NCI-H446 treated with DMSO at 0.1 percent for 48 hours (cell line): ENCODE measurements at regions not wholly inside any gene's neighbourhood (a gene's known extent, or its start where the extent isn't known, plus 50 kb on each side); places are given as distances from the start of the nearest gene placed in this dataset.
"Not testable (repeated sequence)": the region's sequence is repeated elsewhere in the genome, so short reads cannot be mapped to it uniquely, and the experiment has no call there.

Experiments used
- DNase-seq: peaks from one replicate; lab custom pipeline; 2025; lab: John Stamatoyannopoulos, UW

GRCh38 chr9:79021084-79021483 is 550.7 kb upstream of the TLE4 start:
- DNase-seq: no peak

DNA sequence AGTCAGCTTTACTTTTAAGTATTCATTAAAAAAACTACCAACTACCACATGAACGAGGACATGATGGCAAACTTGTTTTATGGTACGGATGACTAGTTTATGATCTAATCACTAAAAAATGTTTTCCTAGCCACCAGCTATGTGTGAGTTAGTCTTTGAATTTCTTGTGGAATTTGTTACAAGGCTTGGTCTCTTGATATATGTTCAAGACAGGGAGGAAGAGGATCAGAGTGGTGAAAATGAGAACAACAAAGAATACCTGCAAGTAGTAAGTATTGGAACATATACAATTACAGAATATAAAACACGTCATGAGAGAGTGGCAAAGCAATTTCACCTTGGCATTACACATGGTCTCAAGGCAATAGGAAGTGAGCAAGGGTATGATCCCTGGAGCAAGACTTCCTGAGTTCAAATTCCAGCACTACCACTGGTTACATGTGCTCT is 548.6 kb upstream of the TLE4 start:
- no peak for DNase-seq

- no peak for DNase-seq
Measured at GRCh38 chr9:79026316-79026715, 545.4 kb upstream of the TLE4 start.

GRCh38 chr9:79028101-79028500 is 543.7 kb upstream of the TLE4 start:
- no peak for DNase-seq

DNA sequence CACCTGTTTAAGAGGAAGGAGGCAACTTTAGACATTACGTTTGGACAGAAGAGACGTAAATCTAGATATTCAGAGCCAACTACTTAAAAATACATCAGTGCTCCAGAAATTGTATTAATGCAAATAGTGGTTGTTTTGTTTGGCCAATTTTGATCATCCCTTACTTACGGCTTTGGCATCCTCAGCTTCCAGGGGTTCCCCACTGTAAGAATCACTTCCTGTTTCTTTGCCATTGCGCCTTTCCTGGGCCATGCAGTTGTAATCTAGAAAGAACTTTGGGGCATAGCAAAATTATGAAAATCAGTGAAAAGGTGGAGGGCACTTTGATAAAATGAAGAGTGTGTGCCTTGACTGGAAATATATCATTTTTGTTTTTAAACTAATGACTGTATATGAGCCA is 537.2 kb upstream of the TLE4 start:
- DNase-seq: no peak

- no peak for DNase-seq
Measured at GRCh38 chr9:79037338-79037737, 534.4 kb upstream of the TLE4 start.

DNA sequence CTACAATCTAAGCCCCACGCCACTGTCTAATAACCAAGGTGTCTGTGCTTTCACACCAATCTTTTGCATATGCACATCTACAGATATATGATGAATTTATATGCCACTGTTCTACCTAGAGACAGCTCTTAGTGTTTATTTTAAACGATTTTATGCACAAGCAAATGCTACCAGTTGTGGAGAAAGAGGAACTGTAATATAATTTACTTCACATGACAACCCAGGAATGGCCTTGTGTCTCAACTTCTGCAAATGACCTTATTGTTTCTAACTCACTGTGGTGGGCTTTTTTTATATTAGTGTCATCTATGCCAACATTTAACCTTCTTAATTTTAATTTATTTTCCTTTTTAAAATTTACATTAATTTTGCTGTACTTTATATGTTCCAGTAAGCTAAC is 531.1 kb upstream of the TLE4 start:
- no peak for DNase-seq

DNA sequence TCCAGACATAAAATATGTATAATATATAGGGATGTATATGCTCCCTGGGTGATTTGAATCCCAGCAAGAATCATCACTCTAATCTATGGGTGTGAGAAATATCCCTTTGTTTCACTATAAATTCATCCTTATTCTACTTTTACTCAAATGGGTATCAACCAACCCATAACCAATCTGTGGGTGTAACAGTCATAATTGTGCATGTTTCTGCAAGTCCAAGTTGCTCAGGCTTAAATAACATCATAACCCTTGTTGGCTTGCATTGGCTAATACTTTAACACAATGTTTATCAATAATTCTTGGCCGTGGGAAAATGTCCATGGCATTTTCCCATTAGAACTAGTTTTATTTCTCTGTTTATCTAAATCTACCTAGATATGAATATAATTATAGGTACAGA is 530.5 kb upstream of the TLE4 start:
- no peak for DNase-seq

DNA sequence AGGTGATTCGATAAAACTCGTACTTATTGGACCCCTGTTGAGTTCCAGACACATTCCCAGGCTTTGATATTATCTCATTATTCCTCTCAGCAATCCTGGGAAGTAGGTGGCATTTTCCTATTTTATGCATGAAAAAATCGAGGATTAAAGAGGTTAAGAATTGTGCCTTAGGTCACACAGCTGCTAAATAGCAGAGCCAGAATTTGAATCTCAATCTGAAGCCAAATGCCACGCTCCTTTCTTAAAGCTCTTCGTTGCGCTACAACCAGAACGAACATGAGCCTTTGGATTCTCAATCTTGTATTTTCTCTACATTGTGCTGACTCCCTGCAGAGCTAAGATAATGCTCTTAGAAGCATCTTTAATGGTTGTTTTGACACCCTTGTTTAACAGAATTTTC is 527.8 kb upstream of the TLE4 start:
- DNase-seq: no peak

GRCh38 chr9:79046401-79046800 is 525.4 kb upstream of the TLE4 start:
- no peak for DNase-seq

DNA sequence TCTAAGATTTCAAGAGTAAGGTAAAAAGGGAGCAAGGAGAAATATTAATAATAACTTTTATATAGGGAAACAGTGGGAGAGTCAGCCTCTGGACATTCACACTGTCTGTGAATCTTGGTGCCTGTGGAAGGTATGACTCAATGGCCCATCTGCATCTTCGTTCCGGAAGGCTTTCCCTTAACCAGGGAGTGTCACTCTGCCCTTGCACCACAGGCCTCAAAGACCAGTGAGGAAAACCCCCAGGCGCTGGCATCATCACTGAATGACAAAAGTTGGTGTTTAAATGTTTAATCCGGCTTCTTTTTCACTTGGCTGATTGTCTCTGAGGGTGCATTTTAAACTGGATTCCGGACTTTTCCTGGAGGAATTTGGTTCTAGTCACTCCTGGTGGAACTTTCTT is 522.4 kb upstream of the TLE4 start:
- DNase-seq: no peak

- DNase-seq: no peak
Measured at GRCh38 chr9:79053598-79053997, 518.2 kb upstream of the TLE4 start.

DNA sequence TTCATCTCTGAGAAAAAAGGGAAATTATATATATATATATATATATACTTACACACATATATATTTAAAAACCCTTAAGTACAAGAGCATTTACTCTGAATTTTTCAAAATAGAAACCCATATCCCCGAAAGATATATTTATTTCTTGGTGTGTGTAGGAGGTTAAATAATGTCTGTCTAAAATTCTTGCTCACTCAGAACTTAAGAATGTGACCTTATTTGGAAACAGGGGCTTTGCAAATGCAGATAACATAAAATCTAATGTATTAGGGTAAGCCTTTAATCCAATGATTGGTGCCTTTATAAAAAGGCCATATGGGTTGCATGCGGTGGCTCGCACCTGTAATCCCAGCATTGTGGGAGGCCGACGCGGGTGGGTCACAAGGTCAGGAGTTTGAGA is 517.3 kb upstream of the TLE4 start:
- no peak for DNase-seq

DNA sequence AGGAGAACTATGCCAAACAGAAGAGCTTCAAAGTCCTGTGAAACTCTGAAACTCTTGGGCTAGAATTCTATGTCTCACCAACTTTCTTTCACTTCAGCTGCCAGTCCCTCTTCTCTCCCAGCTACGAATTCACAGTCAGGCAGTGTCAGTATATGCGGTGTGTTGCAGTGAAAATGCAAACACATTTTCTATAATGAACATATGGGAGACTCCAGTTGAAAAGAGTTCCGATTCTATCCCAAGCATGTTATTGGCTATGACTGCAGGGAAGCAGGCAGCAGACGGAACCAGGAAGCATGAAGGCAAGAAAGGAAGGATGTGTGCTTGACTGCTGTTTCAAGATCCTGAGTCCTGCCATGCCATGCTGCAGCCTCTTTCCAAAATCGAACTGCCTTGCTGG is 515.7 kb upstream of the TLE4 start:
- no peak for DNase-seq

DNA sequence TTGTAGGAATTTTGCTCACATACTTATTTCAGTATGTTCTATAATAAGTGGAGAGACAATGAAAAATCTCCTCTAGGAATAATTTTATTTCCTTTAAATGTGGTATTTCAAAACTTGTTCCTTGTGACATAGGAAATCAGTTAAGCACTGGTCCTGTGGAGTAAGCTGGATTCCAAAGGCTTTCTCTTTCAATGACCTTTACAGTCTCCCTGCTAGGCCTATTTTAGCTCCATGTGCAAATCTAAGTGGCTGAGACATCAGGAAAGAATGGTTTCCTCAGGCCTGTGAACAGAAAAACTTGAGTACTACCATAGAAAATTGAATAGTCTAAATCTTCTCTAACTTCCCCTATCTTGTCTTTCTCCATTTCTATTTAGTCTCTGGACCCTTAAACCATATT is 514.2 kb upstream of the TLE4 start:
- DNase-seq: no peak

DNA sequence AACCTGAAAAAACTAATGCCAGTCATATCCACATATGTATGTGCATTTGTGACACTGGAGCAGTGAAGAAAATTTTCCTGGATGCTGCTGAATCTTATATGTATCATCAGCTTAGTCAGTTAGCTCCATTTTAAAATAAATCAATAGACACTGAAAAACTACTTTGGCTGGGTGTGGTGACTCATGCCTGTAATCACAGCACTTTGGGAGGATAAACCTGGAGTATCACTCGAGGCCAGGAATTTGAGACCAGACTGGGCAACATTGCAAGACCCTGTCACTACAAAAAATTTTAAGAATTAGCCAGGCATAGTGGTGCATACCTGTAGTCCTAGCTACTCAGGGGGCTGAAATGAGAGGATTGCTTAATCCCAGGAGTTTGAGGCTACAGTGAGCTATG is 511.0 kb upstream of the TLE4 start:
- no peak for DNase-seq

- DNase-seq: no peak
Measured at GRCh38 chr9:79061752-79062616, 509.8 kb upstream of the TLE4 start.

- no peak for DNase-seq
Measured at GRCh38 chr9:79073201-79073600, 498.6 kb upstream of the TLE4 start.

DNA sequence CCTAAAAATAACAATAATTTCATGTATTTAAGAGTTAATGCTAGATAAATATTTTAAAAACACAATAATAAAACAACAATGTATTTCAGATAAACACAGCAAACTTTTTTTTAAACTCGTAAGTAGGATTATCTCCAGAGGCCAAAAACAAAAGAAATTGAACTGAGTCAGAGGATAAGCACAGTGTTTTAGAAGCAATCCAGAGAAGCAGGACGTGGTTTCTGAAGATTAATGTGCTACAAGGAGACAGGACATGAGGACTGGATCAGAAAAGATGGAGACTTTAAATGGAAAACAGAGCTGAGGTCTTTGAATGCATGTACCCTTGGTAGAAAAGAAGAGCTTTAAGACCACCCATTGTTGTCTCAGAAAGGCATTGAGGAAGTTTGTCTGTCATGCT is 491.2 kb upstream of the TLE4 start:
- no peak for DNase-seq

DNA sequence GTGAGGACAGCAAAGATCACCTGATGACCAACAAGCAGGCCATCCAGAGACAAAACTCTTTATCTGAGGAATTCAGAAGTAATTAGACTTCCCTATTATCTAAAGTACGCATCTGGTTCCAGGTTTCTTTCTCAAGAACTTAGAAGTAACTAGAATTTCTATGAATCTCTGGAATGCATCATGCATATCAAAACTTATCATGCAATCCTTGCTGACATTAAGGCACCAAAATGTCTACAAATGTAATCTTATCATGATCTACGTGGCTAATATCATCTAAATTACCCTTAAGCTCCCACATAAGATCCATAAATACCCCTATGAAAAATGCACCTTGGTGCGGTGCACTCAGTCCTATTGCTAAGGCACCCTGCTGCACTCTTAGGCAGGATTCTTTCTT is 488.1 kb upstream of the TLE4 start:
- DNase-seq: no peak

DNA sequence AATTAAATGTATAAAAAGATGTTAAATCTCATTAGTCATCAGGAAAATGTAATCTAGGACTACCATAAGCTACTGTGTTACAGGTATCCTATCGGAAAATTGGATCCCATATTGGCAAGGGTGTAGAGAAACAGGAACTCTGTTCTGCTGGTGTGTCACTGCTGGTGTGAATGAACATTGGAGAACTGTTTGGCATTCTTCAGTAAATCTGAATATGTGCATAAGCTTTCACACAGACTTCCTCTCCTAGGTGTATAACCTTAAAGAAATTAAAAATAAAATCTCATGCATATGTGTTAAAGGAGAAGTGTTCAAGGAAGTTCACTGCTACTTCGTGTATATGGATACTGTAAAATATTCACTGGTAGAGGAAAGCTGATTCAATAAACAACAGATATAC is 484.6 kb upstream of the TLE4 start:
- DNase-seq: no peak

DNA sequence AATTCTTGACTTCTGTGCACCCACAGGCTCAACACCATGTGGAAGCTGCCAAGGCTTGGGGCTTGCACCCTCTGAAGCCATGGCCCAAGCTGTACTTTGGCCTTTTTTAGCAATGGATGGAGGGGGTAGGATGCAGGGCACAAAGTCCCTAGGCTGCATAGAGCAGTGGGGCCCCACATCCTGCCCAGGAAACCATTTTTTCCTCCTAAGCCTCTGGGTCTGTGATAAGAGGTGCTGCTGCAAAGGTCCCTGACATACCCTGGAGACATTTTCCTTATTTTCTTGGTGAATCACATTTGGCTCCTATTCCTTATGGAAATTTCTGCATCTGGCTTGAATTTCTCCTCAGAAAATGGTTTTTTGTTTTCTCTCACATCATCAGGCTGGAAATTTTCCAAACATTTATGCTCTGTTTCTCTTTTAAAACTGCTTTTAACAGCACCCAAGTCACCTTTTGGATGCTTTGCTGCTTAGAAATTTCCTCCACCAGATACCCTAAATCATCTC is 482.7 kb upstream of the TLE4 start:
- no peak for DNase-seq

DNA sequence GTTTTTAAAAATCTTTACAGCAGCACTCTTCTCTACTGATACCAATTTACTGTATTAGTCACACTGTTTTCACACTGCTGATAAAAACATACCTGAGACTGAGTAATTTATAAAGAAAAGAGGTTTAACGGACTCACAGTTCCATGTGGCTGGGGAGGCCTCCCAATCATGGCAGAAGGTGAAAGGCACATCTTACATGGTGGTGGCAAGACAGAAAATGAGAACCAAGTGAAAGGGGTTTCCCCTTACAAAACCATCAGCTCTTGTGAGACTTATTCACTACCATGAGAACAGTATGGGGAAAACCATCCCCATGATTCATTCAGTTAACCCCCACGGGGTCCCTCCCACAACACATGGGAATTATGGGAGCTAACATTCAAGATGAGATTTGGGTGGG is 481.9 kb upstream of the TLE4 start:
- not testable (repeated sequence) for DNase-seq

GRCh38 chr9:79103257-79103656 is 468.5 kb upstream of the TLE4 start:
- DNase-seq: not testable (repeated sequence)
